Activated naive CD8-positive, alpha-beta T cell treated with anti-CD3 and anti-CD28 coated beads for 36 hours (primary cell): ENCODE measurements at regions not wholly inside any gene's neighbourhood (a gene's known extent, or its start where the extent isn't known, plus 50 kb on each side); places are given as distances from the start of the nearest gene placed in this dataset.
"Not testable (repeated sequence)": the region's sequence is repeated elsewhere in the genome, so short reads cannot be mapped to it uniquely, and the experiment has no call there.

Source experiments
- DNase-seq: peaks from one replicate; pipeline ENCODE4 v3.0.0; 2021
- H3K27ac Mint-ChIP-seq: one replicate; pipeline ENCODE4 v1.8.0; 2022; ENCODE audit warnings: mild to moderate bottlenecking, moderate library complexity, mixed read lengths
- H3K27me3 Mint-ChIP-seq: one replicate; pipeline ENCODE4 v1.8.0; 2022; ENCODE audit warnings: mild to moderate bottlenecking, mixed read lengths
- H3K36me3 Mint-ChIP-seq: one replicate; pipeline ENCODE4 v1.8.0; 2021; ENCODE audit warnings: mild to moderate bottlenecking, mixed read lengths
- H3K4me1 Mint-ChIP-seq: one replicate; pipeline ENCODE4 v1.8.0; 2021; ENCODE audit warnings: mixed read lengths
- H3K4me3 Mint-ChIP-seq: one replicate; pipeline ENCODE4 v1.8.0; 2022; ENCODE audit warnings: mild to moderate bottlenecking, moderate library complexity, mixed read lengths
- H3K9me3 Mint-ChIP-seq: one replicate; pipeline ENCODE4 v1.8.0; 2022; ENCODE audit warnings: mixed read lengths

GRCh38 chr2:48026865-48027264 is 120.6 kb upstream of the FBXO11 start:
- no peak overlapping the region for H3K4me3 Mint-ChIP-seq
- H3K9me3 Mint-ChIP-seq = no peaks in the 10 kb centered on the region

GRCh38 chr2:48032765-48033164 is 126.5 kb upstream of the FBXO11 start:
- peaks cover 1% of the 10 kb centered on the region for H3K36me3 Mint-ChIP-seq
- H3K27ac Mint-ChIP-seq = no peak overlapping the region
- peaks cover 10% of the 10 kb centered on the region for H3K4me1 Mint-ChIP-seq
- peaks cover 2% of the 10 kb centered on the region for H3K9me3 Mint-ChIP-seq
- no peaks in the 10 kb centered on the region for H3K27me3 Mint-ChIP-seq
- no peak for DNase-seq
- no peak overlapping the region for H3K4me3 Mint-ChIP-seq

More at GRCh38 chr2:48026865-48027264, 120.6 kb upstream of the FBXO11 start:
- no peaks in the 10 kb centered on the region for H3K4me1 Mint-ChIP-seq
- no peak overlapping the region for H3K27ac Mint-ChIP-seq
- H3K27me3 Mint-ChIP-seq = peaks cover 4% of the 10 kb centered on the region
- DNase-seq = no peak
- H3K36me3 Mint-ChIP-seq = no peaks in the 10 kb centered on the region

GRCh38 chr2:48034295-48034694 is 128.0 kb upstream of the FBXO11 start:
- H3K27ac Mint-ChIP-seq = no peak overlapping the region
- peaks cover 10% of the 10 kb centered on the region for H3K4me1 Mint-ChIP-seq
- H3K36me3 Mint-ChIP-seq = peaks cover 1% of the 10 kb centered on the region

GRCh38 chr2:48036312-48036711 is 130.0 kb upstream of the FBXO11 start:
- H3K4me1 Mint-ChIP-seq = peaks cover 10% of the 10 kb centered on the region
- no peak overlapping the region for H3K4me3 Mint-ChIP-seq
- H3K9me3 Mint-ChIP-seq = peaks cover 7% of the 10 kb centered on the region
- H3K27me3 Mint-ChIP-seq = peaks cover 5% of the 10 kb centered on the region
- peaks cover 1% of the 10 kb centered on the region for H3K36me3 Mint-ChIP-seq
- no peak overlapping the region for H3K27ac Mint-ChIP-seq
- no peak for DNase-seq

More at GRCh38 chr2:48034295-48034694, 128.0 kb upstream of the FBXO11 start:
- no peak overlapping the region for H3K4me3 Mint-ChIP-seq
- peaks cover 2% of the 10 kb centered on the region for H3K27me3 Mint-ChIP-seq
- H3K9me3 Mint-ChIP-seq = peaks cover 4% of the 10 kb centered on the region
- DNase-seq = no peak

GRCh38 chr2:48039209-48039990 is 133.1 kb upstream of the FBXO11 start:
- H3K4me3 Mint-ChIP-seq = no peak overlapping the region
- H3K27ac Mint-ChIP-seq = no peak overlapping the region
- peaks cover 1% of the 10 kb centered on the region for H3K36me3 Mint-ChIP-seq
- peaks cover 7% of the 10 kb centered on the region for H3K9me3 Mint-ChIP-seq
- H3K27me3 Mint-ChIP-seq = peaks cover 15% of the 10 kb centered on the region
- DNase-seq = no peak
- H3K4me1 Mint-ChIP-seq = peaks cover 4% of the 10 kb centered on the region

GRCh38 chr2:48043131-48043700 is 136.9 kb upstream of the FBXO11 start:
- no peak overlapping the region for H3K27ac Mint-ChIP-seq
- DNase-seq = no peak
- H3K36me3 Mint-ChIP-seq = no peaks in the 10 kb centered on the region
- no peaks in the 10 kb centered on the region for H3K4me1 Mint-ChIP-seq
- H3K9me3 Mint-ChIP-seq = peaks cover 5% of the 10 kb centered on the region
- H3K4me3 Mint-ChIP-seq = no peak overlapping the region
- peaks cover 15% of the 10 kb centered on the region for H3K27me3 Mint-ChIP-seq

GRCh38 chr2:48043746-48044145 is 137.4 kb upstream of the FBXO11 start:
- no peaks in the 10 kb centered on the region for H3K36me3 Mint-ChIP-seq
- H3K27me3 Mint-ChIP-seq = peaks cover 15% of the 10 kb centered on the region
- H3K9me3 Mint-ChIP-seq = peaks cover 5% of the 10 kb centered on the region
- no peaks in the 10 kb centered on the region for H3K4me1 Mint-ChIP-seq
- DNase-seq = no peak
- H3K4me3 Mint-ChIP-seq = no peak overlapping the region
- no peak overlapping the region for H3K27ac Mint-ChIP-seq

GRCh38 chr2:48045613-48046012 is 139.3 kb upstream of the FBXO11 start:
- Mint-ChIP-seq H3K36me3 (no peaks in the 10 kb centered on the region), H3K27me3 (peaks cover 10% of the 10 kb centered on the region), H3K9me3 (no peaks in the 10 kb centered on the region), H3K4me1 (no peaks in the 10 kb centered on the region), H3K27ac (no peak overlapping the region), H3K4me3 (no peak overlapping the region)
- DNase-seq = no peak

- no peak overlapping the region for H3K27ac Mint-ChIP-seq
- no peaks in the 10 kb centered on the region for H3K9me3 Mint-ChIP-seq
- DNase-seq = no peak
- no peaks in the 10 kb centered on the region for H3K4me1 Mint-ChIP-seq
- no peak overlapping the region for H3K4me3 Mint-ChIP-seq
- H3K36me3 Mint-ChIP-seq = no peaks in the 10 kb centered on the region
- H3K27me3 Mint-ChIP-seq = no peaks in the 10 kb centered on the region
Measured at GRCh38 chr2:48048476-48049171, 142.3 kb upstream of the FBXO11 start.

- no peak overlapping the region for H3K4me3 Mint-ChIP-seq
- no peak overlapping the region for H3K27ac Mint-ChIP-seq
- H3K4me1 Mint-ChIP-seq = no peaks in the 10 kb centered on the region
- no peaks in the 10 kb centered on the region for H3K27me3 Mint-ChIP-seq
- DNase-seq = no peak
- no peaks in the 10 kb centered on the region for H3K9me3 Mint-ChIP-seq
- H3K36me3 Mint-ChIP-seq = no peaks in the 10 kb centered on the region
Measured at GRCh38 chr2:48049371-48049770, 143.1 kb upstream of the FBXO11 start.

- Mint-ChIP-seq H3K4me1 (no peaks in the 10 kb centered on the region), H3K27ac (no peak overlapping the region), H3K27me3 (peaks cover 3% of the 10 kb centered on the region), H3K9me3 (no peaks in the 10 kb centered on the region), H3K4me3 (no peak overlapping the region), H3K36me3 (no peaks in the 10 kb centered on the region)
- no peak for DNase-seq
Measured at GRCh38 chr2:48050711-48051110, 144.4 kb upstream of the FBXO11 start.

GRCh38 chr2:48059975-48060374 is 153.7 kb upstream of the FBXO11 start:
- Mint-ChIP-seq H3K27ac (no peak overlapping the region), H3K4me3 (no peak overlapping the region), H3K36me3 (no peaks in the 10 kb centered on the region), H3K9me3 (peaks cover 5% of the 10 kb centered on the region), H3K27me3 (peaks cover 3% of the 10 kb centered on the region), H3K4me1 (no peaks in the 10 kb centered on the region)
- no peak for DNase-seq

- not testable (repeated sequence) for H3K9me3 Mint-ChIP-seq, H3K36me3 Mint-ChIP-seq, DNase-seq, H3K4me3 Mint-ChIP-seq, H3K4me1 Mint-ChIP-seq, H3K27me3 Mint-ChIP-seq, H3K27ac Mint-ChIP-seq
Measured at GRCh38 chr2:48061656-48062055, 155.4 kb upstream of the FBXO11 start.

GRCh38 chr2:48065096-48065495 is 158.8 kb upstream of the FBXO11 start:
- no peak overlapping the region for H3K4me3 Mint-ChIP-seq
- H3K4me1 Mint-ChIP-seq = no peaks in the 10 kb centered on the region
- no peaks in the 10 kb centered on the region for H3K36me3 Mint-ChIP-seq
- no peak overlapping the region for H3K27ac Mint-ChIP-seq
- no peaks in the 10 kb centered on the region for H3K9me3 Mint-ChIP-seq
- H3K27me3 Mint-ChIP-seq = no peaks in the 10 kb centered on the region
- no peak for DNase-seq

- Mint-ChIP-seq H3K4me1 (no peaks in the 10 kb centered on the region), H3K36me3 (no peaks in the 10 kb centered on the region), H3K27ac (no peak overlapping the region), H3K9me3 (no peaks in the 10 kb centered on the region), H3K4me3 (no peak overlapping the region), H3K27me3 (no peaks in the 10 kb centered on the region)
- DNase-seq = no peak
Measured at GRCh38 chr2:48066000-48066399, 159.7 kb upstream of the FBXO11 start.
